Activated CD4-positive, alpha-beta T cell treated with anti-CD3 and anti-CD28 coated beads, Interleukin-2, Interleukin-4, amounts not matched to agents 100 ng/mL and 50 ng/mL, durations not matched to agents 16 hours and 8 hours (primary cell): ENCODE measurements at regions not wholly inside any gene's neighbourhood (a gene's known extent, or its start where the extent isn't known, plus 50 kb on each side); places are given as distances from the start of the nearest gene placed in this dataset.

Experiments
- DNase-seq: peaks from one replicate; pipeline ENCODE4 v3.0.0-alpha.2; 2020; ENCODE audit warnings: low spot score

DNA sequence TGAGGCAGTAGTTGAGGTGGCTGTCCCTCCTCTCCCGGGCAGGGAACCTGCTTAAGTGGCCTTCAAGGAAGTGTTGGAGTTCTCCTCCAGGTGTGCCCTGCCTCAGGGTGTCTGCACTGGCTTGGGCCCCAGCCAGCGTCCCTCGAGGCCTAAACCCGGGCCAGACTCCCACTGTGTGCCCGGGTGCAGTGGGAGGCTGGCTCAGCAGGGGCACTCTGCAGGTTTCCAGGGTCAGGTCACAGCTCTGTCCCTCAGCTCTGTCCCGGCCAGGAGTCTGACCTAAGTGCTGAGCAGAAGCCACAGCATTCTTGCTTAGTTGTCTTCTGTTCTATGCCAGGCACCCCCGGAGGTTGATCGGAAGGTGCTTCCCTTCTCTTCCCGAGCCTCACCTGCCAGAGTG, 69.0 kb upstream of the OTOS start:
- DNase-seq: no peak

DNA sequence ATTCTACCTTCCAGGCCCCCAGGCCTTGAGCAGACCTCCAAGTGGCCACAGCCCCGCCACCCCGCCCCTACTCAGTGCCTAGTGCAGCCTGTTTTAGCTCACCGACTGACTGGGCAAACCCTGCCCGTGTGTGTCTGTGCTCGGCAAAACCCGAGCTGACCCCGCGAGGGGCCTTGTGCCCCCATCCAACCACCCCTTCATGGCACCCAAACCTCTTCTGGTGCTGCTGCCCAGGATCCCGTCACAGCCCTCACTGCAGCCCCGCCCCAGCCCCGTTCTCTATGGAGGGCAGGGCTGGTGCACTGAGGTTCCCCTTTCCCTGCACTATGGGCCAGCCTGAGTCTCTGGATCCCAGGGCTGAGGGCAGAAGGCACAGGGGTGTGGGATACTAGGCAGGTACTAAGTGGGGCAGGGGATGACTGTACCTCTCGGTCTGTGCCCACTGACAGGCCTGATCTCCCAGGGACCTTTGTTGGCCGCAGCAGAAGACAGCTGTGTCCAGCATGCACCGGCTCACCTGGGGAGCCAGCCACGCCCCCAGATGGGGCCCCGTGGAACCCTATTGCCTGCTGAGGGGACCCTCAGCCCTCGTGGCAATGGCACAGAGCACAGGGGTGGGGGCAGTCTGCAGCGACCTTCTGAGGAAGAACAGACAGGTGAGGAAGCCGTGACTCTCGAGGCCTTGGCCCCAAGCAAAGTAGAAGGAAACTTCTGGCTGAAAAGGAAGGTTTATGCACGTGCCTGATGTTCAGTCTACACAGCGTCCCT, 69.9 kb upstream of the OTOS start:
- DNase-seq: no peak

DNA sequence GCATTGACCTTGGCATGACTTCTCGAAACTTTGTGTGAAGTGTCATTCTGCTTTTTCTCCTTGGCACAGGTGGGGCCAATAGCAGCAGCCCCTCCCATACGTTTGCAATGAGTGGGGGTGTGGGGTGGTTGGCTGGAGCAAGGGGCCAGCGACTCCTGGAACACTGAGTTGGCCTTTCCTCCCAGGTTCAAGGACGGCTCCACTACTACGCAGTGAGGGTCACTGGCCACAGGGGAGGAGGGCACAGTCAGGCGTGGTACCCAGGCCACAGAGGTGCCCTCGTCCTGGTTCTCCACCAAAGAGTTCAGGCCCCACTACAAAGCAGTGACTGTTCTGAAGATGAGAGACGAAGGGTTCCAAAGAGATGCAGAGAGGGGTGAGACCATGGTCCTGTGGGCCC, 70.6 kb upstream of the OTOS start:
- no peak for DNase-seq

DNA sequence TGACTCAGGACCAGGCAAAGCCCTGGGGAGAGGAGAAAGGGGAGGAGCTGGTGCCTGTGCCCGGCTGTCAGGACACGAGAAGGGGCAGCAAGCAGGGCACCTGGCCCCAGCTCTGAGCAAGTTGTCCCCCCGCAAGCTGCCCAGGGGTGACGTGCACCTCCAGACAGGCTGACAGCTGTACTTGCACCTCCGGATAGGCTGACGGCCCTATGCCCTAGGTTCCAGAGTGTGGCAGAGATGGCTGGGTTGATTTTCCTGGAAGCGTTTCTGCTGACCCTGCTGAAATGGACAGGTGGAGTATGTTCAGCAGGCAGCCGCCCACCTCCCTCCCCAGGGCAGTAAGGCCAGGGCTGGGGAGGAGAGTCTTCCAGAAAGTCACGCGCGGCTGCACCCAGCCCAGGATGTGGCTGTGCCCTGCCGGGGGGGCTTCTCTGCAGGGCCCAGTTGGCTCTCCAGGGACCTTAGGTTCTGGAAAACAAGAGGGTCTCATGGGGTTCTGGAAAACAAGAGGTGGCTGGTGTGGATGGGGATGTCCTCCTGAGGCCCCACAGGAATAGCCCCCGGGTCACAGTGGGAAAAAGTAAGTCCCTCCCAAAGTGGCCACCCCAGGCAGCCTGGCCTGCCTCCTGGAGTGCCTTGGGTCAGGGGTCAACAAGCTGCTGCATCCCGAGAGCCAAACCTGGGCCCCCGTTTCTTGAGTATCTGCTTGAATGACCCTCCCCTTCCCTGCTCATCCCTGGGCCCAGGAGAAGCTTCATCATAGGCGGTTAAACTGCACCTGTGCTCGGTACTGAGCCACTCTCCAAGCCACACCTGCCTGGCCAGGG, 71.4 kb upstream of the OTOS start:
- DNase-seq: no peak

DNA sequence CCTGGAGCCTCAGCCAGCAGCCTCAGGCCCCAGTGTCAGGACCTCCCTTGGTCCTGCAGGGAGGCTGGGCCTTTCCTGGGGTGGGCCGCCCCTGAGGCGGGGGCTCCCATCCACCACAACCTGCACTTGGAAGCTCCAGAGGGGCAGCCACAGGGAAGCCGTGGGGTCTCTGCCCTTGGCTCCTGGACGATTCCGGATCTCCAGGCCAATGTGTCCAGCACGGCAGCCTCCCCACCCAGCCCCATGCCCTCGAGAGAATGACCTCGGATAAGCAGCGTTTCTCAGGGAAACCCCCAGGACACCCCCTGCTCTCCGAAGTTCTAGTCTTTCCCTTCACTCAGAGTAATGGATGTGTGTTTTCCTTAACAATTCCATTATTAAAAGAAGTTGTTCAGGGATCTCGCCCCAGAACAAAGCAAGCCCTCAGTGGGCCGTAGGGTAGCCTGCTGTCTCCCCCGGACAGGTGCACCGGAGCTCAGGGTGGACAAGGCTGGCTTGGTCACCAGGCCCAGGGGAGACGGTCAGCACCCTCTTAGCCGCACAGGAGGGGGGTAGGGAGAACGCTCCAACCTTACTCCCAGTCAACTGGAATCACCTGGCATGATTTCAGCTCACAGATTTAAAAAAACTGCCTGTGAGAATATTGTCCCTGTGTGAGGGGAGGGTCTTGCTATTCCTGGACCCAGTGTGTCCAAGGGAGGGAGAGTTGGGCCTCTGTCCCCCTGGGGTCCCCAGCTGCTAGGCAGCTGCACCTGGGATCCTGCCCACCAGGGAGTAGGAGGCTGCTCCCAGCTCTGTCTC, 72.2 kb upstream of the OTOS start:
- DNase-seq: no peak

DNA sequence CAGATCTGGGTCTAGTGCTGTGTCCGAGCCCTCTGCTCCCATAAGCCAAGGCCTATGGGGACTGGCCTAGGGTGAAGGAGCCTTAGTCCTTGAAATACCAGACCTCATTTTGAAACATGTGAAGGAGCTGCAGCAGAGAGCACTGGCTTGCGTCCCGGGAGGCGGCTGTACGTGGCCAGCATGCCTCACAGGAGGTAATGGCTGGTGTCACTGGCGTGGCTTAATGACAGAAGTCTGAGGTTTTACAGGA, 72.7 kb upstream of the OTOS start:
- DNase-seq: no peak

DNA sequence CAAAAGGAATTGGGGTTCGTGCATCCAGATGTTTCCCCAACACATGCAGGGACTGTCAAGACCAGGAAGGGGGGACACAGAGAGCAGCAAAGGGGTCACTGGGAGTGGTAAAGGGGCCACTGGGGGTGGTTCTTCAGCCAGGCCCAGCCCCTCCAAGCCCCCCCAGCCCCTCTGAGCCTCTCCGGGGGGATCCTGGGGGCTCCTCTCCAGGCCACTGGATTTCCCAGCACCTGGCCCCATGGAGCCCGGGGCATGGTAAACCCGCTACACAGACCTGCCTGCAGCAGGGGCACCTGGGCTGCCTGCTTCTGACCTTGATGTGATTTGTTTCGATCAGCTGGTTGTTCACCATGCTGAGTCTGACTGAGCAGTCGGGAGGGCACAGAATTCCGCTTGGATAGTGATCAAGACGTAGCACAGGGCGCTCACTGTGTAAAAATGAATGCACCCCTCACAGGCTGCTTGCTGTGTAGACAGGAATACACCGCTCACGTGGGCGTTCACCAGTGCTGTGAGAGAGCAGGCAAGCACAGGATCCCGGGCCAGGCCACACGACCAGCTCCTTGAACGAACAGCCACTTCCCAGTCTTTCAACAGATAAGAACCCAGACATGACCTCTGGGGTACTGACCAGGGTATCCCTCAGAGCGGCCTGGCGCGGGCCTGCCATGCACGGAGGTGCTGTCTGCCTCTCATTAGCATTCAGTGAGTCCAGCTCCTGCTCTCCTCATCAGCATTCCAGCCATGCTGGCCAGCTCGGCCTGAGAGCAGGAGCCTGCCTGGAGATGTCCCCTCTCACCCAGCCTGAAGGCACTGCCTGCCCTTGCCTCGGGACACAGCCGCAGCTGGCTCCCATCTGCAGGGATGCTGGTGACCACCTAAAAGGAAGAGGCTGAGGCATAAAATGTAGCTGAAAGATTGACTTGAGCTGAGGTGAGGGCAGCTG, 73.3 kb upstream of the OTOS start:
- DNase-seq: no peak

DNA sequence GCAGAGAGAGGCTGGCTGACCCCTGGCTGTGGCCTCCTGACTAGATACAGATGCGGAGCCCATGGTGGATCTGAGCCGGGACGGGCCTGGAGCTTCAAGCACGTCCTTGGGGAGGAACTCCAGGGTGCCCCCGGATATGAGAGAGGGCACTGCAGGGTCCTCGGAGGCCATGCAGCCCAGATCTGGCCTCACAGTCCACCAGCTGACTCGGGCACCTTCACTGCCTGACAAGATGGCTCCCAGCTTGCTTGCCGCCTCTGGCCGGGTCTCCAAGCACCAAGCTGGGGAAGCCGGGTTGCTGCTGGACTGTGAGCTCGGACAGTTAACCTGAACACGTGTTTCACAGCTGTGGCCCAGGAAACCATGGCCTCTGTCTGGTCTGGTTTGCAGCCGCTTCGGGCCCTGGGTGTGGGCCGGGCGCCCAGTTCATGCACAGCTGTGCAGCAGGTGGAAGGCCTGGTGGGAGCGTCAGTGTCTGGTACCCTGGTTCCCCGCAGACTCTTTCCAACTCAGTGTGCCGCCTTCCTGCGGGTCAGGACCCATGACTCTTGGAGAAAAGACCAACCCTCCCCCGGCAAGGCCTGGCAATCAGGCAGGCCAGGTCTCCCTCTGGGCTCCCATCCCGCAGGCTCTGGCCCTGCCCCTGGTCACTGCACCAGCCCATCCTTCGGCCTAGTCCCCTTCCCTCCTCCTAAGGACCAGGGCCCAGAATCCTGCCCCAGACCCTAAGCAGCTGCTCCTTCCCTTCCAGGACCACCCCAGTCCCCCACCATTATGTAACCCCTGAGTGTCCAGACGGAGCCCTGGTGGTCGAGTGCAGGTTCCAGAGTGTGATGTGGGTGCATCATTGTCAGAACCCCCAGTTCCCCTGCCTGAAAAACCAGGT, 74.6 kb upstream of the OTOS start:
- DNase-seq: no peak

DNA sequence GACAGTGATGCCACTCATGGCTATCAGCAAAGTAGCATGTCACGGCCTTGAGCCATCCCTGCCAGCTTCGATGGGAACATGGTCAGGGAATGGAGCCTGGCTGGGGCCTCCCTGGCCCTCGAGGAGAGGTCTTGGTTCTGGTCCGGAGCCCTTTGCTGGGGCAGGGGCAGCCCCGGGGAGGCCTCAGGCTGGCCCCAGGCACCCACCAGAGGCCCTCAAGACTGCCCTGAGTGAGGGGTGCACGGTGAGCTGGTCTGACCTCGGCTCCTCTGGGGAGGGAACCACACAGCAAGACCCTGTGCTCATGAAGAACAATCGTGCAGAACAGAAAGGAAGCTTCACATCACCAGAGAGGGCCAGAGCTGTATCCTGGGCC, 75.2 kb upstream of the OTOS start:
- DNase-seq: no peak

DNA sequence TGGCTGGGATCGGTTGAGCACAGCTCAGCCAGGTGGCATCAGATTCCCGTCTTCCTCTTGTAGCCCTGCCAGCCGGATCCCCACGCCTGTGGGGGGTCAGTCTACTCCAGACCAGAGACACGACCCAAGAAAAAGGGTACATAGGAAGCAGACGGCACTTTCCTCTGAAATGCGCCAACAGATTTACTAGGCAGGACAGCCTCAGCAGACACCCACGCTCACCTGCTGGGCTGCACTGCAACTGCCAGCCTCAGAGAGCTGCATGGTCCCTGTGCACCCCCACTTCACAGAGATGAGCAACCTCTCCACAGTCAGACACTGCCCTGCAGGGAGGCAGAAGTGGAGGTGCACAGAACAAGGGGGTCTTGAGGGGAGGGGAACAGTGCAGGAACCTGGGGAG, 75.7 kb upstream of the OTOS start:
- no peak for DNase-seq

DNA sequence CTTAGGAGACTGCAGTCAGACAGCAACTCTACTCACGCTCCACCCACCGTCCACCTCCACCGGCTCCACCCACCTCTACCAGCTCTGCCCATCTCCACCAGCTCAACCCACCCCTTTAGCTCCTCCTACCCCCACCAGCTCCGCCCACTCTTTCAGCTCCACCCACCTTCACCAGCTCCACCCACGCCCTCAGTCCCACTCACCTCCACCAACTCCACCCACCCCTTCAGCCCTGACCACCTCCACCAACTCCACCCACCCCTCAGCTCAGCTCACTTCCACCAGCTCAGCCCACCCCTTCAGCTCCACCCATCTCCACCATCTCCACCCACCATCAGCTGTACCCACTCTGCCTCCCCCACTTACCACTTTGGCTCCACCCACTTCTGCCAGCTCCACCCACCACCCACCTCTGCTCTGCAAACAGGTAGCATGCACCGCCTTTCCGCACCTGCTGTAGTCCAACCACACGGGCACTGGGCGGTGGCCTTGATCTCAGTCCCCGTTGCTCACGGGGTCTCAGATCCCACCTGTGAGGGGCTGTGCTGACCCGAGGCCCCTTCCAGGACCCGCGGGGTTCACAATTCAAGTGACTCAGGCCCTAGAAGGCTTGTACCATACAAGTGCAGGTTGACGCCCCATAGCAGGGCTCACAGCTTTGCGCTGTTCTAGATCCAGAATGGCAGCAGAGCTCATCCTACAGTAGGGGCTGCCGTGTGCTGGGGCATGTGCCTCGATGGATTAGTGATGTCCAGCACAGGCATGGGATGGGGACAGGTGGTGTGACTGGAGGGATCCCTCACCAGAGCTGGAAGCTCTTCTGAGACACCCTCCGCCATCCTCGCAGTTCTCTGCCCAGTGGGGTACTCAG, 77.2 kb upstream of the OTOS start:
- peak; percentile 16 for DNase-seq

DNA sequence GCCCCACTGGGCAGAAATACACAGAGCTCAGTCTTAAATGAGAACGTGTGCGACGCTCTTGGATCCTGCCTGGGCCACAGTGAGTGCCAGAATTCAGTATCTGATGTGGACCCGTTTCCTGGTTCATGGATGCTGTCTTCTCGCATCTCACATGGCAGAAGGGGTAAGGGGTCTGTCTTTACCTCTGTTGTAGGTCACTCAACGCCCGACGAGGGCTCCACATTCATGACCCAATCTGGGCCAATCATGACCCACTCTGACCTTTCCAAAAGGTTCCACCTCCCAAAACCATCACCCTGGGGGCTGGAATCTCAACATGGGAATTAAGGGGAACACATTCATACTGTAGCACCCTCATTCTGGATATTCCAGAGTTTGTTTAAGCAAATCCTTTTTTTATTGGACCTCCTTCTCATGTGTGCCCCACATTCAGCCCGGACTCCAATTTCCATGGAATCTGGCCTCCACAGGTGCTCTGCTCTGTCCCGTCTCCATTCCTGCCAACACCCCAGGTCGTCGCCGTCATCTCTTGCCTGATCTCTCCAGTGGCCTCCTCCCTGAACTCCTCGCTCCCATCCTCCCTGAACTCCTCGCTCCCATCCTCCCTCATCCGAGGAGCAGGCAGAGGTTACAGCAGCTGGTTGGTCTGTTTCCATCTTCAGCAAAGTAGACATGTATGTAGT, 78.9 kb upstream of the OTOS start:
- DNase-seq: no peak

DNA sequence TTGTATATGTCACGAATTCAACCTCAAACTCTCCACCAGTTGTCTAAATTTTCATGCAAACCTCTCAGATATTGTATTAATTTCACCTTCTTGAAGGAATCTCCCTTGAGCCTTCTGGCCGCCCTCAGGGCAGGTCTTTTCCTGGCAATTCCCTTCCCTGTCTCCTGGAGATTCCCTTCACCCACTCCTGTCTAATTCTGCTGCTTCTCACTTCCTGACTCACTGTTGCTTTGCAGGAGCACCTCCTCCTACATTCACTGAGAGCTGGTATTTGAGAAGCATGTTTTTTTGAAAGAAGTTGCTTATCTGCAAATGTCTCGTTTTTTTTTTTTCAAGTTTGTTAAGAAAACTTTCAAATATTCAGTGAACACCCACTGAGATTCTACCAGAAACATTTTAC, 79.9 kb upstream of the OTOS start:
- no peak for DNase-seq

DNA sequence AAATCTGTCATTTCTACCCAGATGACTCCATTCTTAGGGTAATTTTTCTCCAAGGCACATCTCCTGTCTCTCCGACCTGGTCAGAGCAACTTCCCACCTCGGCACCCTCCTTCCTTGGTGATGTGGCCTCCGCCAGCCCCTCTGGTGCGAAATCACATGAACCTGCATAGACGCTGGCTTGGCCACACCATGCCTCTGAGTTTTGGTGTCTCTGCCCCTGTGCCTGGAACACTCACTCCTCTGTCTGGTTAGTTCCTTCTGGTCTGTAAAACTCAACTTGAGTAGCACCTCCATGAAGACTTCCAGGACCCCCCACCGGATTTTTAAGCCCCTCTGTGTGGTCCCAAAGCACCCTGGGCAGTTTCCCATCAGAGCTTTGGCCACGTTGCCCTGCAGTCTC, 83.2 kb upstream of the OTOS start:
- no peak for DNase-seq

DNA sequence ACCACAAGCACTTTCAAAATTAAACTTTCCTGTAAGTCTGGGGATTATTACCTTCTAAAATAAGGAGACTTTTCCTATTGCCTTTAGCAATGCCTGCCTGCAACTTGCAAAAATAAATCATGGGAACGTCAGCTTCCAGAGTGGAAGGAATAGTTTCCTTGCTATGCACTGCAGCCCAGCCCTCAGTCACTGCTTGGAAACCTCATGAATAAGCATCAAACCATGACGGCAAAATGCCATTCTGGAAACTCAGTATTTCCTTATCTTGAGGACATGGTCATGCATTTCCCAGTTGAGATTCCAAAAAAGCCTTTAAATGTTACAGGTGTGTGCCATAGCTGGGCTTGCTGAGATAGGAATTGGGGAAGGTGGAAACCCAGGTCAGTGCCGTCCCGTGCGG, 84.2 kb upstream of the OTOS start:
- no peak for DNase-seq

DNA sequence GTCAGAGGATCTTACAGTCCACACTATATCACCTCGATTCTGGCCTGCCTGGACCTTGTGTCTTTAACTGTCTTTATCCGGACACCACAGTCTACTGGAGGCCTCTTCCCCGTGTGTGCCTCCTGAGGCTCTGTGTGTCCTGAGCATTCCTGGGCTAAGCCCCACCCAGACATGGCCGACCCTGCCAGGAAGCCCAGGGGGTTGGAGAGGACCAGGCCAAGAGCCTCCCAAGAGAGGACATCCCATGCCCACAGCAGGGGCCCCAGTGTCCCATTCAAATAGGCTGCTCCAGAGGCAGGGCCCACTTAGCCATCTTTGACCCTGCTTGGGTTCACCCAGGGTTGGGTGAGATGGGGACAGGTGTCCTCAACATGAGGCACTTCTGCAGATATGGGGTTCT, 84.7 kb upstream of the OTOS start:
- no peak for DNase-seq

DNA sequence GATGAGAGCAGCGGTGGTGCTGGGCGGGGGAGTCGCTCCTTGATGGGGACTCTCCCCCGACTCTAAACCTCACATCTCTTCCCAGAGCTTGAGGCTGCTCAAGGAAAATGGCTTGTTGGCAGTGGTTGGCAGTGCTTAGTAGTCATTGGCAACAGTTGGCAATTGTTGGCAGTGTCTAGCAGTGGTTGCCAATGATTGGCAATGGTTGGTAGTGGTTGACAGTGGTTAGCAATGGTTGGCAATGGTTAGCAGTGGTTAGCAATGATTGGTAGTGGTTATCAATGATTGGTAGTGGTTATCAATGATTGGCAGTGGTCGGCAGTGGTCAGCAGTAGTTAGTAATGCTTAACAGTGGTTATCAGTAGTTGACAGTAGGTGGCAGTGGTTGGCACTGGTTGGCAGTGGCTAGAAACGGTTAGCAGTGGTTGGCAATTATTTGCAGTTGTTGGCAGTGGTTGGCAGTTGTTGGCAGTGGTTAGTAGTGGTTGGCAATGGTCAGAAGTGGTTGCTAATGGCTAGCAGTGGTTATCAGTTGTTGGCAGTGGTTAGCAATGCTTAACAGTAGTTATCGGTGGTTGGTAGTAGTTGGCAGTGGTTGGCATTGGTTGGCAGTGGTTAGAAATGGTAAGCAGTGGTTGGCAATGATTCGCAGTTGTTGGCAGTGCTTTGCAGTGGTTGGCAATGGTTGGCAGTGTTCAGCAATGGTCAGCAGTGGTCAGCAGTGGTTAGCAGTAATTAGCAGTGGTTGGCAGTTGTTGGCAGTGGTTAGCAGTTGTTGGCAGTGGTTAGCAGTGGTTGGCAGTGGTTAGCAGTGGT, 85.4 kb upstream of the OTOS start:
- no peak for DNase-seq

DNA sequence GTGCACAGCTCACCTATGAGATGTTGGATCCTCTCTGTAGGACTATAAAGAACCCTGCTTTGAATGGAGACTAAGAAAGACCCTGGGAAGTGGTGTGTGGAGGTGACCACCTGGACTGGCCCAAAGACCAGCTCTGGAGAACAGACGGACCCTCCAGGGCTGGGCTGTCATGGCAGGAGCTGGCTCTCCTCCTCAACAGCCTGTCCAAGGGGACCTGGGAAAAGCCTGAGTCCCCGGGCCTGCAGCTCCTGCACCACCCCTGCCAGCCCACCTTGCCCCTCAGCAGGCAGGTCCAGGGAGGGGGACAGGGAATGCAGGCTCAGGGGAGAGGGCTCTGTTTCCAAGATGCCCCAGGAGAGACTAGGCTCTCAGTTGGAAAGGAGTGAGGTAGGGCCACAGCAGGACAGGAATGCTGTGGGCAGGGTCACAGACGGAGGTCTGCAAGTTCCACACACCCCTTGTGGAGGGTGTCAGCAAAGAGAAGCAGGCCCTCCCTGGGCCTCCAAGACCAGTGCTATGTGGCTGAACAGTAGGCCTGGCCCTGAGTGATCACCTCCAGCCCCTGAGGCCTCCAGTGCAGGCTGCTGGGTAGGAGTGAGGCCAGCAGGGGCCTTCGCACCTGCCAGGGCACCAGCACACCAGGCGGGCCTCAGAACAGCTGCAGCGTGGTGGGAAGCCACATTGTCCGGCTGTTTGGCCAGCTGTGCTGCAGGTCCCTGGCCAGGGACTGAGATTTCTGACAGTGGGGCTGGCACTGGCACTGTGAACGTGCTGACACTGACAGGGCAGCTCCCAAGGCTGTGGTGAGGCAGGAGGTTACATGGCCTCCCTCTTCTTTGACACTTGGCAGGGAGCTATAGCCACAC, 86.4 kb upstream of the OTOS start:
- DNase-seq: no peak
